Tibial nerve (tissue), 4 donors: ENCODE measurements at regions not wholly inside any gene's neighbourhood (a gene's known extent, or its start where the extent isn't known, plus 50 kb on each side); places are given as distances from the start of the nearest gene placed in this dataset.
"Not testable (repeated sequence)": the region's sequence is repeated elsewhere in the genome, so short reads cannot be mapped to it uniquely, and the experiment has no call there.

Experiments used
- DNase-seq, 2 donors: peaks; one replicate each; pipeline ENCODE4 v3.0.0-alpha.2; 2019; ENCODE audit warnings: low spot score in 2 of 2
- H3K27ac ChIP-seq, 4 donors: fragments of 200-600 bp; sonication (generic) in 3 of 4; one replicate each; pipeline ENCODE4 v1.5.1; 2017 to 2019; ENCODE audit warnings: mild to moderate bottlenecking in 1 of 4
- H3K27me3 ChIP-seq, 2 donors: fragments of 200-600 bp; sonication (generic) in 1 of 2; one replicate each; pipeline versions ENCODE4 v1.5.1 to v1.6.0; 2017 to 2019
- H3K36me3 ChIP-seq, 3 donors: fragments of 200-600 bp; sonication (generic); one replicate each; pipeline ENCODE4 v1.5.1; 2018 to 2019
- H3K4me1 ChIP-seq, 4 donors: fragments of 200-600 bp; sonication (generic) in 3 of 4; one replicate each; pipeline ENCODE4 v1.5.1; 2017 to 2019
- H3K4me3 ChIP-seq, 4 donors: fragments of 200-600 bp; sonication (generic) in 3 of 4; one replicate each; pipeline ENCODE4 v1.5.1; 2017 to 2019; ENCODE audit warnings: mild to moderate bottlenecking in 1 of 4, moderate library complexity in 1 of 4
- H3K9me3 ChIP-seq, 4 donors: fragments of 200-600 bp; sonication (generic) in 3 of 4; one replicate each; pipeline ENCODE4 v1.5.1; 2017 to 2019
- CTCF ChIP-seq, 5 experiments: fragments of 200-600 bp in 3 of 5; fragments of 450-650 bp in 2 of 5; sonication (generic) in 3 of 5; IDR thresholded peaks; one replicate each; pipeline ENCODE4 v1.5.1; 2016 to 2019; ENCODE audit warnings: antibody characterized with exemption in 5 of 5, mild to moderate bottlenecking in 3 of 5, moderate library complexity in 2 of 5
- EP300 ChIP-seq, 2 donors: sonication (generic); formaldehyde crosslinking; IDR thresholded peaks; one replicate each; pipeline ENCODE4 v1.6.1; 2017; ENCODE audit warnings: antibody characterized with exemption in 2 of 2, mild to moderate bottlenecking in 1 of 2
- POLR2A ChIP-seq, 2 donors: fragments of 450-650 bp; IDR thresholded peaks; one replicate each; pipeline ENCODE4 v1.6.1; 2017; ENCODE audit warnings: antibody characterized with exemption in 2 of 2, mild to moderate bottlenecking in 2 of 2, moderate library complexity in 2 of 2
- WGBS, 2 donors: methylation state at CpG; one replicate each; pipeline ENCODE4 v1.1.5; 2018; 5-methylcytosine and 5-hydroxymethylcytosine counted together

- peaks cover 0 to 14% (median 0%) of the 10 kb centered on the region in 4 donors for H3K4me1 ChIP-seq
- no peak overlapping the region for H3K27ac ChIP-seq
- DNase-seq = no peak
- H3K9me3 ChIP-seq = no peaks in the 10 kb centered on the region
- no peak overlapping the region for H3K4me3 ChIP-seq
- 84 to 87% methylated on average over 14 of the region's 14 CpGs for WGBS, 2 donors
- peaks cover 0 to 23% of the 10 kb centered on the region in 2 donors for H3K27me3 ChIP-seq
- no peaks in the 10 kb centered on the region for H3K36me3 ChIP-seq
- TF ChIP-seq EP300 (IDR thresholded peaks at IDR 0.05) = no peak
- TF ChIP-seq POLR2A (IDR thresholded peaks at IDR 0.05) = no peak
- TF ChIP-seq CTCF (IDR thresholded peaks at IDR 0.05) = no peak
Observed at GRCh38 chr5:1639757-1640156, 116.0 kb upstream of the LPCAT1 start.

- no peak for TF ChIP-seq CTCF (IDR thresholded peaks at IDR 0.05)
- no peak for TF ChIP-seq POLR2A (IDR thresholded peaks at IDR 0.05)
- TF ChIP-seq EP300 (IDR thresholded peaks at IDR 0.05) = no peak
- Histone ChIP-seq H3K4me3 (no peak overlapping the region), H3K36me3 (no peaks in the 10 kb centered on the region), H3K9me3 (no peaks in the 10 kb centered on the region), H3K4me1 (peaks cover 0 to 19% (median 0%) of the 10 kb centered on the region in 4 donors), H3K27ac (no peak overlapping the region), H3K27me3 (peaks cover 0 to 17% of the 10 kb centered on the region in 2 donors)
- DNase-seq = no peak
- WGBS, 2 donors = 77 to 80% methylated on average over 12 to 18 of the region's 23 CpGs
Observed at GRCh38 chr5:1638658-1639400, 115.1 kb upstream of the LPCAT1 start.

- H3K36me3 ChIP-seq = no peaks in the 10 kb centered on the region
- no peak overlapping the region for H3K4me3 ChIP-seq
- WGBS, 2 donors = 83 to 90% methylated on average over 15 to 18 of the region's 24 CpGs
- TF ChIP-seq POLR2A (IDR thresholded peaks at IDR 0.05) (no peak), EP300 (IDR thresholded peaks at IDR 0.05) (no peak), CTCF (IDR thresholded peaks at IDR 0.05) (no peak)
- no peaks in the 10 kb centered on the region for H3K9me3 ChIP-seq
- H3K4me1 ChIP-seq = peaks cover 0 to 19% (median 0%) of the 10 kb centered on the region in 4 donors
- H3K27me3 ChIP-seq = peaks cover 0 to 7% of the 10 kb centered on the region in 2 donors
- DNase-seq = no peak
- no peak overlapping the region for H3K27ac ChIP-seq
Observed at GRCh38 chr5:1637639-1638481, 114.1 kb upstream of the LPCAT1 start.

- no peak for TF ChIP-seq POLR2A (IDR thresholded peaks at IDR 0.05)
- TF ChIP-seq EP300 (IDR thresholded peaks at IDR 0.05) = no peak
- TF ChIP-seq CTCF (IDR thresholded peaks at IDR 0.05) = no peak
- no peak for DNase-seq
- H3K4me3 ChIP-seq = no peak overlapping the region
- no peaks in the 10 kb centered on the region for H3K27me3 ChIP-seq
- no peaks in the 10 kb centered on the region for H3K9me3 ChIP-seq
- no peaks in the 10 kb centered on the region for H3K36me3 ChIP-seq
- 89 to 92% methylated on average over 20 to 23 of the region's 24 CpGs for WGBS, 2 donors
- no peak overlapping the region for H3K27ac ChIP-seq
- H3K4me1 ChIP-seq = peaks cover 0 to 19% (median 0%) of the 10 kb centered on the region in 4 donors
Observed at GRCh38 chr5:1636981-1637638, 113.3 kb upstream of the LPCAT1 start.

GRCh38 chr5:1636208-1636770 lies 112.5 kb upstream of the LPCAT1 start:
- not testable (repeated sequence) for H3K27me3 ChIP-seq, DNase-seq, H3K36me3 ChIP-seq, H3K4me3 ChIP-seq, H3K27ac ChIP-seq, H3K9me3 ChIP-seq
- peaks cover 0 to 13% (median 0%) of the 10 kb centered on the region in 4 donors for H3K4me1 ChIP-seq
- WGBS, 2 donors = 85 to 89% methylated on average over 20 to 21 of the region's 21 CpGs

- H3K27me3 ChIP-seq, H3K36me3 ChIP-seq, H3K9me3 ChIP-seq, H3K27ac ChIP-seq, H3K4me3 ChIP-seq, DNase-seq: not testable (repeated sequence)
- 60 to 71% methylated on average over 2 of the region's 2 CpGs for WGBS, 2 donors
- H3K4me1 ChIP-seq = peaks cover 0 to 11% (median 0%) of the 10 kb centered on the region in 4 donors
Observed at GRCh38 chr5:1635477-1635876, 111.7 kb upstream of the LPCAT1 start.
